Limb (tissue), 2 donors: ENCODE measurements at regions not wholly inside any gene's neighbourhood (a gene's known extent, or its start where the extent isn't known, plus 50 kb on each side); places are given as distances from the start of the nearest gene placed in this dataset.

Source experiments
- DNase-seq, 2 donors: peaks; one replicate each; pipeline ENCODE4 v3.0.0-alpha.2; 2016; ENCODE audit errors: extremely low spot score in 2 of 2

DNA sequence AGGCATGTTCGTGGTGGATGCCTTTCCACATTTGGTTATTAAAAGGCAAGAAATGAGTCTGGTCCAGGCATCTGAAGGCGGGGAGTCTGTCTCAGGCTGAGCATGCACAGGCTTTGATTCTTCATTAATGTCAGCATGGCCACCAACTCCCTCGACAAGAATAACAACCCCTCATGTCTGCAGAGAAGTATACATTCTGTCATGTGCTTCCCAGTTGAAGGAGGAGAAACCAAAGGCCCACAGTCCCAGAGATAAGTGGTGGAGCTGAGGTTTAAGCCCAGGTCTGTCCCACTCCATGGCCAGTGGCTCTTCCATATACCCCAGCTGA is 61.6 kb upstream of the LAPTM5 start:
- no peak for DNase-seq

DNA sequence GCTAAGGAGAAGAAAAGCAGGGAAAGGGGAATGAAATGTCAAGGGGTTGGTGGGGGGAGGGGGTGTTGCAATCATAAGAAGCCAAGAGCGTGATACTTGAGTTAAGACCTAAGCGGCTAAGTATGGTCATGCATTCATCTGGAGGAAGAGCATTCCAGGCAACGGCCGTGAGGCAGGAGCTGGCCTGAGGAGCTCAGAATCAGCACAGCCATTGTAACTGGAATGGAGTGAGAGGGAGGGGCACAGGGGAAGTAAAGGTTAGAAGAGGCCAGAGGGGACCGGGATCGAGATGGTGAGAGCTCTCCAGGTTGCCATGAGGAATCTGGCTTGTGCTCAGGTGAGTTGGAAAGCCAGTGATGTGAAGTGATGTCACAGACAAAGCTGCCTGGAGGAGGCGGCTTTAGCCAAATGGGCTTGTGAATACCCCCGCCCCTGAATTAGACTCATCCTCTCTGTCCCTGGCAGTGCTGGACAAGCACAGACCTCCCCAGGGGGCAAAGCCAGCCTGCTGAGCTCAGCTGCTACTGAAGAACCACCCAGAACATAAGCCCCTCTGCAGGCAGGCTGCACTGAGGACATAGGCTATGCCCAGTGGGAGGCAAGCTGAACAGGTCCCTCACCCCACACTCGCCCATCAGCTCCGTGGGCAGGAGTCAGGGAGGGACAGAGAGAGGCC is 61.1 kb upstream of the LAPTM5 start:
- no peak for DNase-seq

GRCh38 chr1:30817548-30817947 is 60.0 kb upstream of the LAPTM5 start:
- no peak for DNase-seq

DNA sequence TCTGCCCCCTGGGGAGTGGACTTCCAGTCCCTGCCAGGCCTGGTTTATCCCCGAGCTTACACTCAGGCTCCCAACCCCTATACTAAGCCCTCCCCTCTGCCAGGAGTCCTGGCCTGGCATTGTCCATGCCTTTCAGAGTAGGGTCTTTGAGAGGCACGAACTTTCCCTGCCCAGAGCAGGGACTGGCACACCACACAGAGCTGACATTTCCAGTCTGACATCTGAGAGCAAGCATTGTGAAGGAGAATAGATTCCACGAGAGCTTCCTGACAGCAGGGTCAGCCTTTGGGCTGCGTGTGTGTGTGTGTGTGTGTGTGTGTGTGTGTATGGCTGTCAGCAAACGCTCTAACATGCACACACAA is 59.5 kb upstream of the LAPTM5 start:
- DNase-seq, result no peak

- DNase-seq, result peak in 1 of 2 donors; percentile 92
Measured at GRCh38 chr1:30816211-30817076, 58.9 kb upstream of the LAPTM5 start.

DNA sequence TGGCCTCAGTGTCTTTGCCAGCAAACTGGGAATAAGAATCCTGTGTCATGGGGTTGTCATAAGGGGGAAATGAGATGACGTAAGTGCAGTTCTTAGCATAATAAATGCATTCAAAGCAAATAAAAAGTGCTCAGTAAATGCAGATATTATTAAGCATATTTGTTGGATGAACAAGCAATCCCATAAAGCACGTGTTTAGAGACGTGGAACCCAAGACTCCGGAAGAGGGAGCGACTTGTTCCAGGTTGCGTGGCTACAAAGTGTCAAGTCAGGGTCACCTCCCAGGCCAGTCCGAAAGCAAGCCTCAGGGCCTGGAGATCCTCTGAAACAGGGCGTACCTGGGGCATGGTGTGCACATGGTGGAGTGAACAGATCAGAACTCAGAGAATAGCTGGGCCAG is 58.0 kb upstream of the LAPTM5 start:
- DNase-seq, result no peak

- no peak for DNase-seq
Measured at GRCh38 chr1:30814292-30814691, 56.7 kb upstream of the LAPTM5 start.

- DNase-seq, result no peak
Measured at GRCh38 chr1:30812076-30812475, 54.5 kb upstream of the LAPTM5 start.

DNA sequence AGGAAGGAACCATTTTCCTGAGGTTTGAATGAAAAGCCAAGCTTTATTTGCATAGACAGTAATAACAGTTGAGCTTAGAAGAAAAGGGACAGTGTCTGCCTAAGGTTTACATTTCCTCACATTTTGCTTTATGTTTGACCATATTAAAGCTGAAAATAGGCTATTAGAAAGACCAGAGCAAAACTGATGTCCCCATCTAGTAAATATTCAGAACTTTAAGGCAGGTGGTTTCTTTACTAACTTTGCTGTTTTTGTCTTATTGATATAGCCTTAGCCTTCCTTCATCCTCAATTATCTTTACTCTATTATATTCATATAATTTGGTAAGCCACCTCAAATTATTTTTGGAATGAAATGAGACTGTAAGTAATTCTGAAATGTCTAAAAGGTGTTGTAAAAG is 53.6 kb upstream of the LAPTM5 start:
- DNase-seq, result no peak

DNA sequence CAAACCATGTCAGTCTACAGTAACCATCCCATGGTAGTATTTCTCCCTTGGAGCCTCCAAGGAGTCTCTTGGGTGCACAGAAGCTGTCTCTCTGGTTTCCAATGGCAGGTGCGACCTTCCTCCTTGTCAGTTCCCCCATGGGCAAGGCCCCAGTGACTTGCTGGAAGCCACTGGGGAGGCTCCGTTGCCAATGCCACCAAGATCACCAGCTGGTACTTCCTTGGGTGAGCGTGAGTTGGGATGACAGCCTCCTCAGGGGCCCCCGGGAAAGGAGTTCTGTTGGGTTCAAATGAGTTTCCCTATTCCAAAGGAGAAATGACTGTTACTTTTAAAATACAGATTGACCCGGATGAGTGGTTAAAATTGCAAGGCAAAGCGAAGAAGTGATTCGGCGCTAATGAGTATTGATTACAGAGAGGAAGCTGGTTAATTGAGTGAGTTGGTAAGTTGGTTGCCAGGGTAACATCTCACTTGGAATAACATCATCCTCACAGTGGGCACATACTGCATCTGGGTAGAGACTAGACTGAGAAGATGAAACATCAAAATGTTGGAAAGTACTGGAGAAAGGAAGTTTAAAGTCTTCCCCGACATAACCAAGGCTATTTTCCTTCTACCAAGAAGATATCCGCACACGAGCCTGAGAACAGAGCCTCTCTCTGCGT is 53.0 kb upstream of the LAPTM5 start:
- DNase-seq, result no peak

DNA sequence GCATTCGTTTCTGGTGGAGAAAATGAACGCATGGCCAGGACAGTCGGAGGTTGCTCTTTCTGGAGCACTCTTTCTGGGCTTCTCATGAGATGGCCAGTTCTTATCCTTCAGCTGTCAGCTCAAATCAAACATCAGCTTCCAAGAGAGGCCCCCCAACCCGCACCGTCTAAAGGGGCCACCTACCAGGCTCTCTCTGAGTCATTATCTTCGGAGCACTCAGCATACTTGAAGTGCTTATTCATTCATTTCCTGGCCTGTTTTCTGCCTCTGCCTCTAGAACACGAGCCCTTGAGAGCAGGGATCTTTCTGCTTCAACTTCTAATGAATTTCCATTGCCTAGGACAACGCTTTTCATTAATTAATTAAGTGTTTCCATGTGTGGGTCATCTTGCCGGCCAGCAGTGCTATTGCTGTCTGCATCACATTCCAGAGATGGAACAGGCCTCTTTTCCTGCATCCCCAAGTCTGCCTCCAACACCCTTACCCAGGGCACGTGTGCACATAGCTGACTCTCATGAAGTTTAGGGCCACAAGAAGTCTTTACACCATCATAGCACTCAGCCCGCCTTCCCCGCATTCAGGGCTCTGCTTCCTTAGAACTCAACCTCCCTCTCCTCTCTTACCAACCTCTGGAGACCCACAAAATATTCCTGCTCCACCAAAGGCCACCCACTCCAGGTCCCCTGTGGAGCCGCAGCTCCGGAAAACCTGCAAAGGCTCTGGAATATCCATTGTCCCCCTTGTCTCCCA is 52.1 kb upstream of the LAPTM5 start:
- no peak for DNase-seq

DNA sequence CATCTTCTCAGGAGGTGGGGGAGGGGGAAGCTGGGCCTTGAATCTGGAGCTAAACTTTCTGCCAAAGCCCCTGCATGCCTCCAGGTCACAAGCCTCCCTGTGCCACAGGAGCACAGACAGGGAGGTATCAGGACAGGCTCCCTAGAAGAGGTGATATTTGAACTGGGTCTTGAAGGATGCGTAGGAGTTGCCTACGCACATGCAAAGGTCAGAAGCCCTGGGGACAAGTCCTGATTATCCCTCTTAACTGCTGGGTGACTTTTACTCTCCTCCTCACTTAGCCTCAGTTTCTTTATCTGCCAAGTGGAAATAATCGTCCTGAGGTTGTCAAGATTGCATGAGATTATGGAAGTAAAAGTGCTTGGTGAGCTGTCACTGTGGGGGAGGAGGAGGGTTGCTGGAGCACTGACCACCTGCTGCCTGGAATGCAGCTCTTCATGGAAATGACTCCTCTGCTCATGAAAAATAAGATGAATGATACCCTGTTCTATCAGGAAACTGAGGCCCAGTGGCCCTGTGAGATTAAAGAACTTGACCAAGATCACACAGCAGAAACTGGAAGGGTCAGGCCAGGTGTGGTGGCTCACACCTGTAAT is 50.6 kb upstream of the LAPTM5 start:
- DNase-seq, result no peak

DNA sequence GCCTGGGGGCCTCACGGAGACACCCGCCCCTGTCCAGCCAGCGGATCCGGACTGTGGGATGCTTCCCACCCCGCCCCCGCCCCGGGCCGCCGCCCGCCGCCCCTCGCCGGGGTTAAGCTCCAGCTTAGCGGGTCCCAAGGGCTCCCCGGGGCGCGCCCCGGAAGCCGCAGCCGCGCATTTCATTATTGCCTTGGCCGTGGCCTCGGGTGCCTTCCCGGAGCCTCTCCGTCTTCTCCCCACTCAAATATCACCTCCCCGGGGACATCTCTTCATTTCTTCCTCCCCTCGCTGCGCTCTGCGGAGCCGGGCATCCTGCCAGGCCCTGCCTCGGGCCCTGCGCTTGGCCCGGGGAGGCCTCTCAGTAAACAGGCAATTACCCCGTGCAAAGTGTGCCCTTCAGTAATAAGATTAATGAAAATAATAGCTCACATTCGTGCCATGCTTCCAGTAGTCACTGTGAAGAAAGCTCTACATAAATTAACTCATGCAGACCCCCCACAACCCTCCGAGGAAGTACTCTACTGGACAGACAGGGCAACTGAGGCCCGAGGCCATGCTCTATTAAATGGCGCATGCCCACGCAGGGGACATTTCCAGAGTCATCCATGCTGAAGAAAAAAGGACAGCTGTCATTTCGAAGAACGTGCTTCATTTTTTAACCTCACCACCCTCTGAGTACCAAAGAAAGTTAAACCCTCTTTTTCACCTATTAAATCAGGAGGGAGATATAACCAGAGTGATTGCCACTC is 49.9 kb upstream of the LAPTM5 start:
- DNase-seq, result peak in 1 of 2 donors; percentile 66
